Fibroblast of skin of right biceps (primary cell): ENCODE measurements at regions not wholly inside any gene's neighbourhood (a gene's known extent, or its start where the extent isn't known, plus 50 kb on each side); places are given as distances from the start of the nearest gene placed in this dataset.
A peak's percentile ranks its signal among the peaks of the same experiment; 100 is the strongest.

Experiments
- DNase-seq: peaks from one replicate; pipeline ENCODE4 v3.0.0-alpha.2; 2013

DNA sequence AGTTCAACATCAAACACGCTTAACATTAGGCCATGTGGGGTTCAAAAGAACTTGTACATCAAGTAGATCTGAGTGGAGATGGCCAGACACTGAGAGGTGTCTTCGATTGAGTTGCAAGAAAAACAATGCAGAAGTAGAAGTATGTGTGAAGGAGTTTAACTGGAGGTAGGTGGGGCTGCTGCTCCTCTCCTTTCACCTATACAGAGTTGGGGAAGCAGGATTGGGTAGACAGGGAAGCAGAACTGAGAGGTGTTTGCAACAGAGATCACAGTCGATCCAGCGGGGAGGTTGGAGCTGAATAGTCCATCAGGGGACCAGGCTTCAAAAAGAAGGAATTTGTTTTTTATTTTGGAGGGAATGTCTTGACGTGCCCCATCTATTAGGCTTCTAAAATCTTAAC, 61.7 kb upstream of the SLC27A6 start:
- DNase-seq, result no peak

DNA sequence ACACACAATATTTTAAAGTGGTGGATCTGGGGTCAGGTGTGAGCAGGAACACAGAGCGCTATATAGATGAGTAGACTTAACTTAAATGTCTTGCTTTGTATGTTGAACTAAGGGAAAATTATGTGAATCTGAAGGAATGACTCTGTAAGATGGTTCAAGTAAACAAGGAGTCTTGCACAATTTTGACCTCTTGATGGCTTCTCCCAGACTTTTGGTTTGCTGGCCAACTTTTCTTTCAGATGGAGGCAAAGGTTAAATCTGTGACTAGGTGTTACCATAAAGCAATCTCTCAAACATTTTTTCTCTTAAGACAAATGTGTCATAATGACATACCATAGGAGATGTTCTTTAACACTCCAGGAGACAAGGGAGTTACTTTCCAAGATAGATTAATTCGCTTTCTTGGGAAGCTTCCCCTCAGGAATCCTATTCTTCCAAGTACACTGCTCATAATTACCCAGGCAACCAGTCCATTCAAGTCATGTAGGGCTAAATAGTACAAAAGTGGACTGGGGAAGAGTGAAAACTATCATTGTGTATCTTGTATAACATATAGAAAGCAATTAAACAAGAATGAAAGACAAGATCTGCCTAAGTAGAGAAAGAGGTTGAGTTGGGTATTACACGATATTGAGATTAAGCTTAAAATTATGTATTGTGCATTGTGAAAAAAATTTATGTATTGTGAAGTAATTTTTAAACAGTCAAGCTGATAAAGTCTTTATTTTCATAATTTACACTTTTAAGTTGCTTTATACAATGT, 60.3 kb upstream of the SLC27A6 start:
- no peak for DNase-seq

DNA sequence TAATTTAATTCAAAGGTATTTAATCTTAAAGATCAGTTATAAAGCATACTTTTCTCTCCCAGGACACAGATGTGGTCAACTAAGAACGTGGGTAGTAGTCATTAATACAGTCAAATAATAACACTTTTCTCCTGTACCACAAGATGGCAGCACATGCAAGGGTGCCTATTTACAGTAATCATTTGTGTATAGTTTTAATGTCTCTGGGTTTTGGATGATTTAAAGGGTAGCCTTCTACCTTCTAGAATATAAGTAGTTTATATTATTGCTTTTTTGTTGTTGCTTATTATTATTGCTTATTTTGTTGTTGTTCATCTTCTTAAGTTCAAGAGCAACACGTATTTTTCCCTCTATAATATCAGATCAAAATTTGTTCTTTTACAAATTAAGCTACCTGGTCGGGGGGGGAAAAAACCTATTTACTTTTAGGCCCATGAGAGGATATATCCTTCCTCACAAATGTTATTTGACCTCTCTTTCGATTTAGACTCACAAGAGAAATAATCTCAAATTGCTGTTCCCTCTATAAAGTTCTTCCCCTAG, 59.6 kb upstream of the SLC27A6 start:
- peak; percentile 59 for DNase-seq

DNA sequence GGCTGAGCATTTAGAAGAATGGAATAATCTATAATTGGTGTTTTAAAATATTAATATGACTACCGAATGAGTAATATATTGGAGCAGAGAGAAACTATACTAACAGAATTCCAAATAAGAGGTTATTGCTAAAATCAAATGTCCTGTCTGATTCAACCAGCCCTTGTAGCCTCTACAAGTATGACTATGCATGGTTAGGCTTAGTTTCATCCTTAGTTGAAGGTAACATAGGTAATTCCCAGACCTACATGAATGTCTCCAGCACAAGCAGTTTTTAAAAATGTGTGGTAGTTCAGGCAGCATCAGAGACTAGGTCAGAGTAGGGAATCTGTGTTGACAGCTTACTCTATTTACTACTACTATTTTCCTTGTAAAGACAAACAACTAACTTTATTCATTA, 51.7 kb upstream of the SLC27A6 start:
- no peak for DNase-seq
